Neuronal stem cell (in vitro differentiated cells): ENCODE measurements at regions not wholly inside any gene's neighbourhood (a gene's known extent, or its start where the extent isn't known, plus 50 kb on each side); places are given as distances from the start of the nearest gene placed in this dataset.

Experiments
- DNase-seq: peaks from one replicate; pipeline ENCODE4 v3.0.0-alpha.2; 2013; ENCODE audit warnings: low spot score
- H2AFZ ChIP-seq: one replicate; pipeline ENCODE4 v1.6.1; 2013; ENCODE audit warnings: mild to moderate bottlenecking, low read length, inconsistent platforms
- H2AK5ac ChIP-seq: 2 replicates; pipeline ENCODE4 v1.6.1; 2013; ENCODE audit warnings: low read depth, mild to moderate bottlenecking, inconsistent platforms, low read length, moderate library complexity, mixed read lengths
- H2BK120ac ChIP-seq: 2 replicates; pipeline ENCODE4 v1.6.1; 2013; ENCODE audit warnings: low read depth, mild to moderate bottlenecking, inconsistent platforms, low read length, moderate library complexity, mixed read lengths
- H2BK12ac ChIP-seq: one replicate; pipeline ENCODE4 v1.6.1; 2013; ENCODE audit warnings: low read length, inconsistent platforms
- H2BK15ac ChIP-seq: 2 replicates; pipeline ENCODE4 v1.6.1; 2013; ENCODE audit warnings: mild to moderate bottlenecking, low read length, inconsistent platforms, mixed read lengths
- H2BK5ac ChIP-seq: one replicate; pipeline ENCODE4 v1.6.1; 2013; ENCODE audit warnings: inconsistent platforms, mild to moderate bottlenecking, low read length, moderate library complexity
- H3K14ac ChIP-seq: one replicate; pipeline ENCODE4 v1.6.1; 2013; ENCODE audit warnings: low read length, inconsistent platforms
- H3K18ac ChIP-seq: 2 replicates; pipeline ENCODE4 v1.6.1; 2013; ENCODE audit warnings: low read length, inconsistent platforms
- H3K23ac ChIP-seq: 2 replicates; pipeline ENCODE4 v1.6.1; 2013; ENCODE audit warnings: low read depth, mild to moderate bottlenecking, mixed read lengths, low read length, inconsistent platforms; ENCODE audit not compliant: poor library complexity
- H3K27ac ChIP-seq: replicated peaks from 3 replicates; pipeline ENCODE4 v1.5.1; 2013; ENCODE audit warnings: low read length, inconsistent platforms
- H3K27me3 ChIP-seq, 3 experiments: 2 replicates each; pipeline ENCODE4 v1.6.1; 2013; ENCODE audit warnings: low read length in 3 of 3, mild to moderate bottlenecking in 2 of 3, inconsistent platforms in 1 of 3, low read depth in 1 of 3, mixed read lengths in 1 of 3, moderate library complexity in 1 of 3; ENCODE audit not compliant: control insufficient read depth in 3 of 3, insufficient read depth in 3 of 3
- H3K36me3 ChIP-seq, 2 donors: replicated peaks in 1 of 2; 2 replicates each; pipeline ENCODE4 v1.6.1; 2013; ENCODE audit warnings: low read length in 2 of 2; ENCODE audit not compliant: control insufficient read depth in 2 of 2, insufficient read depth in 2 of 2
- H3K4ac ChIP-seq: 2 replicates; pipeline ENCODE4 v1.6.1; 2013; ENCODE audit warnings: inconsistent platforms, mild to moderate bottlenecking, low read length, moderate library complexity
- H3K4me1 ChIP-seq, 2 donors: 1 replicate in 1 of 2; 2 replicates in 1 of 2; pipeline ENCODE4 v1.6.1; 2013; ENCODE audit warnings: low read length in 2 of 2, low read depth in 1 of 2; ENCODE audit not compliant: control insufficient read depth in 2 of 2, insufficient read depth in 1 of 2
- H3K4me2 ChIP-seq: one replicate; pipeline ENCODE4 v1.6.1; 2013; ENCODE audit warnings: mild to moderate bottlenecking, low read length, inconsistent platforms; ENCODE audit not compliant: insufficient read depth, poor library complexity, severe bottlenecking
- H3K4me3 ChIP-seq, 2 donors: 2 replicates each; pipeline ENCODE4 v1.5.1; 2013; ENCODE audit warnings: low read length in 2 of 2, mild to moderate bottlenecking in 2 of 2, inconsistent platforms in 1 of 2, moderate library complexity in 1 of 2
- H3K79me1 ChIP-seq: one replicate; pipeline ENCODE4 v1.6.1; 2013; ENCODE audit warnings: low read depth, mild to moderate bottlenecking, inconsistent platforms, low read length, moderate library complexity
- H3K9ac ChIP-seq: one replicate; pipeline ENCODE4 v1.6.1; 2013; ENCODE audit warnings: mild to moderate bottlenecking, low read depth, low read length, inconsistent platforms; ENCODE audit not compliant: poor library complexity
- H3K9me3 ChIP-seq, 2 donors: replicated peaks in 1 of 2; 2 replicates each; pipeline versions ENCODE3 to v1.6.1; 2013; ENCODE audit warnings: low read length in 2 of 2, mild to moderate bottlenecking in 2 of 2, inconsistent platforms in 1 of 2, low read depth in 1 of 2, mixed read lengths in 1 of 2, moderate library complexity in 1 of 2; ENCODE audit not compliant: control insufficient read depth in 2 of 2, insufficient read depth in 1 of 2
- H4K8ac ChIP-seq: one replicate; pipeline ENCODE4 v1.6.1; 2013; ENCODE audit warnings: low read depth, mild to moderate bottlenecking, inconsistent platforms, low read length, moderate library complexity
- H4K91ac ChIP-seq: one replicate; pipeline ENCODE4 v1.6.1; 2013; ENCODE audit warnings: low read length, low read depth, mild to moderate bottlenecking, inconsistent platforms; ENCODE audit not compliant: poor library complexity
- WGBS, 2 donors: extraction: QIAGEN DNeasy Blood & Tissue Kit; methylation state at CpG; one replicate each; pipeline ENCODE4 v1.1.7; 2013; ENCODE audit warnings: missing lambda C conversion rate in 2 of 2, mixed read lengths in 1 of 2; ENCODE audit not compliant: insufficient read length in 2 of 2, insufficient replicate concordance in 1 of 2; ENCODE audit errors: extremely low coverage in 2 of 2; 5-methylcytosine and 5-hydroxymethylcytosine counted together

GRCh38 chr21:24011087-24011486 is 1596.2 kb downstream of the MRPL39 start:
- no peak overlapping the region for H2BK120ac ChIP-seq
- no peak overlapping the region for H2BK12ac ChIP-seq
- no peak overlapping the region for H2BK15ac ChIP-seq
- H3K23ac ChIP-seq = no peak overlapping the region
- no peak overlapping the region for H2AK5ac ChIP-seq
- H3K36me3 ChIP-seq = no peaks in the 10 kb centered on the region
- no peak overlapping the region for H4K8ac ChIP-seq
- no peak overlapping the region for H3K9ac ChIP-seq
- no peaks in the 10 kb centered on the region for H3K27me3 ChIP-seq
- no peaks in the 10 kb centered on the region for H3K79me1 ChIP-seq
- no peak overlapping the region for H3K4me2 ChIP-seq
- H3K9me3 ChIP-seq = no peaks in the 10 kb centered on the region
- H2AFZ ChIP-seq = no peak overlapping the region
- no peak overlapping the region for H3K18ac ChIP-seq
- peak overlapping the region in 1 of 2 donors; percentile 2 for H3K4me3 ChIP-seq
- H4K91ac ChIP-seq = no peak overlapping the region
- H3K14ac ChIP-seq = no peak overlapping the region
- WGBS, 2 donors = no CpG with 5 or more reads among the region's 5 CpGs
- no peak for DNase-seq
- H3K4me1 ChIP-seq = no peaks in the 10 kb centered on the region
- H2BK5ac ChIP-seq = no peak overlapping the region
- H3K27ac ChIP-seq = no peak overlapping the region
- H3K4ac ChIP-seq = no peak overlapping the region

- Histone ChIP-seq H3K27me3 (no peaks in the 10 kb centered on the region), H3K4me3 (no peak overlapping the region), H2BK12ac (no peak overlapping the region), H3K9me3 (peaks cover 0 to 5% of the 10 kb centered on the region in 2 donors), H3K9ac (no peak overlapping the region), H2BK15ac (no peak overlapping the region), H3K79me1 (no peaks in the 10 kb centered on the region), H2AFZ (no peak overlapping the region), H2BK120ac (no peak overlapping the region), H3K36me3 (no peaks in the 10 kb centered on the region), H3K27ac (no peak overlapping the region), H3K4me2 (no peak overlapping the region), H3K23ac (no peak overlapping the region), H3K18ac (no peak overlapping the region), H2BK5ac (no peak overlapping the region), H4K91ac (no peak overlapping the region), H2AK5ac (no peak overlapping the region), H3K4ac (no peak overlapping the region), H3K4me1 (no peaks in the 10 kb centered on the region), H3K14ac (no peak overlapping the region), H4K8ac (no peak overlapping the region)
- DNase-seq = no peak
- WGBS, 2 donors = no CpG with 5 or more reads among the region's 5 CpGs
Observed at GRCh38 chr21:24007592-24007991, 1599.7 kb downstream of the MRPL39 start.

- Histone ChIP-seq H3K27me3 (no peaks in the 10 kb centered on the region), H2BK15ac (no peak overlapping the region), H3K4me1 (no peaks in the 10 kb centered on the region), H3K27ac (no peak overlapping the region), H3K4me3 (no peak overlapping the region), H3K9ac (no peak overlapping the region), H3K9me3 (no peaks in the 10 kb centered on the region), H2BK5ac (no peak overlapping the region), H3K4me2 (no peak overlapping the region), H3K79me1 (no peaks in the 10 kb centered on the region), H3K14ac (no peak overlapping the region), H4K91ac (no peak overlapping the region), H3K4ac (no peak overlapping the region), H3K23ac (no peak overlapping the region), H2BK12ac (no peak overlapping the region), H2AFZ (no peak overlapping the region), H4K8ac (no peak overlapping the region), H2AK5ac (no peak overlapping the region), H2BK120ac (no peak overlapping the region), H3K36me3 (no peaks in the 10 kb centered on the region), H3K18ac (no peak overlapping the region)
- DNase-seq = no peak
Observed at GRCh38 chr21:23986987-23987386, 1620.3 kb downstream of the MRPL39 start.

- H2BK120ac ChIP-seq = no peak overlapping the region
- WGBS, 2 donors = no CpG with 5 or more reads among the region's 2 CpGs
- no peak overlapping the region for H3K9ac ChIP-seq
- no peak overlapping the region for H2BK15ac ChIP-seq
- no peak overlapping the region for H4K8ac ChIP-seq
- no peak for DNase-seq
- H3K18ac ChIP-seq = no peak overlapping the region
- H3K14ac ChIP-seq = no peak overlapping the region
- no peak overlapping the region for H2BK12ac ChIP-seq
- H3K4ac ChIP-seq = no peak overlapping the region
- no peak overlapping the region for H3K4me2 ChIP-seq
- no peaks in the 10 kb centered on the region for H3K9me3 ChIP-seq
- no peaks in the 10 kb centered on the region for H3K79me1 ChIP-seq
- H2AFZ ChIP-seq = no peak overlapping the region
- no peaks in the 10 kb centered on the region for H3K27me3 ChIP-seq
- H3K4me1 ChIP-seq = no peaks in the 10 kb centered on the region
- H3K36me3 ChIP-seq = no peaks in the 10 kb centered on the region
- H4K91ac ChIP-seq = no peak overlapping the region
- no peak overlapping the region for H2AK5ac ChIP-seq
- H3K23ac ChIP-seq = no peak overlapping the region
- no peak overlapping the region for H3K4me3 ChIP-seq
- no peak overlapping the region for H2BK5ac ChIP-seq
- H3K27ac ChIP-seq = no peak overlapping the region
Observed at GRCh38 chr21:23986214-23986613, 1621.1 kb downstream of the MRPL39 start.
